OCI-M2 (cell line): ENCODE measurements at regions not wholly inside any gene's neighbourhood (a gene's known extent, or its start where the extent isn't known, plus 50 kb on each side); places are given as distances from the start of the nearest gene placed in this dataset.
"Not testable (repeated sequence)": the region's sequence is repeated elsewhere in the genome, so short reads cannot be mapped to it uniquely, and the experiment has no call there.

Source experiments
- DNase-seq: peaks from one replicate; lab custom pipeline; 2025; ENCODE audit not compliant: unreplicated experiment; lab: John Stamatoyannopoulos, UW

DNA sequence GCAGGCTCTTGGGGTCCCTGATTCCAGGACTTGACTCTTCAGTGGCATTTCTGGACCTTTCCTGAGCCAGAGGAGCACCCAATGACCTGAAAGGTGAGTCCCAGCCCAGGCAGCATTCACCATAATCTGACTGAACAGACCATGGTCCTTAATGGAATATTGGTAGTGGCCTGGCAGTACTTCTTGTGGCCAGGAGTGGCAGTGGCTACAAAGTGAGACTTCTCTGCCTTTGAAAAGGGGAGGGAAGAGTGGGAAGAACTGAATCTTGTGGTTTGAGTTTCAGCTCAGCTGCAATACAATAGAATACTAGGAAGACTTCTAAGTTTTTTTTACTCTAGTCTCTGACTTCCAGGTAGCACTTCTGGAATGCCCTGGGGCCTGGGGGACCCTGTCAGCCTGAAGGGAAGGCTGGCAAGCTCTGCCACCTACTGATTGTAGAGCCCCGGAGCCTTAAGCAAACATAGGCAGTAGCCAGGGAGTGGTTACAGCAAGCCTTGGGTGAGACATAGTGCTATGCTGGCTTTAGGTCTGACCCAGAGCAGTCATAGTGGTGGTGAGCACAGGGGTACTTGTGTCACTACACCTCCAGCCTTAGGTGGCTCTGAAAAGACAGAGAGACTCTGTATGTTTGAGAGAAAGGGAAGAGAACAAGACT lies 674.2 kb upstream of the MANEA start:
- no peak for DNase-seq

GRCh38 chr6:94899191-94899590 lies 678.1 kb upstream of the MANEA start:
- no peak for DNase-seq

GRCh38 chr6:94894300-94894699 lies 683.0 kb upstream of the MANEA start:
- DNase-seq: no peak

GRCh38 chr6:94893327-94893726 lies 684.0 kb upstream of the MANEA start:
- DNase-seq: no peak

- not testable (repeated sequence) for DNase-seq
These were observed 703.5 kb upstream of the MANEA start for GRCh38 chr6:94873819-94874218.

- no peak for DNase-seq
These were observed 715.2 kb upstream of the MANEA start for GRCh38 chr6:94862112-94862511.

DNA sequence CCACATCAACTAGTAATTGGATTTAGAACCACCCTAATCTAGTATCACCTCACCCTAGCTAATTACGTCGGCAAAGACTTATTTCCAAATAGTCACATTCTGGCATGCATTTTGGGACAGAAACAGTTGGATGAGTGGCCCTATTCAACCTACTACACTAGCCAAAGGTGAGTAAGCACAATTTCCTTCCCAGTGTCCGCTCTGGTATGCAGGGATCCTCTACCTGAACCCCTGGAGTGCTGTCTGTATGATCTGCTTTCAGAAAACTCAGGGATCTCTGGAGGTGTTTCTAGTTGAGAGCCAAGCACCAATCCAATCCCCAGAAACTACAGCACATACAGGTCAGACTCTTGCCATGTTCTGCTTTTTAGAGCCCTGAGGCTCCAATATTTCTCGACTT lies 717.4 kb upstream of the MANEA start:
- no peak for DNase-seq

GRCh38 chr6:94856999-94857398 lies 720.3 kb upstream of the MANEA start:
- not testable (repeated sequence) for DNase-seq

DNA sequence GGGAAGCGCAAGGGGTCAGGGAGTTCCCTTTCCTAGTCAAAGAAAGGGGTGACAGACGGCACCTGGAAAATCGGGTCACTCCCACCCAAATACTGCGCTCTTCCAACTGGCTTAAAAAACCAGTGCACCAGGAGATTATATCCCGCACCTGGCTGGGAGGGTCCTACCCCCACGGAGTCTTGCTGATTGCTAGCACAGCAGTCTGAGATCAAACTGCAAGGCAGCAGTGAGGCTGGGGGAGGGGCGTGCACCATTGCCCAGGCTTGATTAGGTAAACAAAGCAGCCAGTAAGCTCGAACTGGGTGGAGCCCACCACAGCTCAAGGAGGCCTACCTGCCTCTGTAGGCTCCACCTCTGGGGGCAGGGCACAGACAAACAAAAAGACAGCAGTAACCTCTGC lies 726.0 kb upstream of the MANEA start:
- DNase-seq: not testable (repeated sequence)

- no peak for DNase-seq
These were observed 731.6 kb upstream of the MANEA start for GRCh38 chr6:94845742-94846141.

DNA sequence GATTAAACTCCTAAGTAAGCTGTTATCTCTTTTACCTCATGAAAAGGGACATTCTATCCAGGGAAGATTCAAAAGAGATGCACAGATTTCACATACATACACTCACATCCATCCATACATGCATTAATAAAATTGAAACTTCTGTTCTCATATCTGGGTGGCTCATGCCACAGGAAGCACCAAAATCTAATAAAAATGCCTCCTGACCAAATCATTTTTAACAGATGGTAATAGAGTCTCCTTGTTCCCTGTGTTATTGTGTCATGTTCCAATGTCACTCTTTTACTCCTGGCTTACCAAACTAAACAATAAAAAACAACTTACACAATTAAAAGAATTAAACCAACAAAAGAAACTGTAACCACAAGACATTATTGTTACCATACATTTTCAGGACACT lies 742.1 kb upstream of the MANEA start:
- DNase-seq: no peak

GRCh38 chr6:94813806-94814205 lies 763.5 kb upstream of the MANEA start:
- DNase-seq: no peak

DNA sequence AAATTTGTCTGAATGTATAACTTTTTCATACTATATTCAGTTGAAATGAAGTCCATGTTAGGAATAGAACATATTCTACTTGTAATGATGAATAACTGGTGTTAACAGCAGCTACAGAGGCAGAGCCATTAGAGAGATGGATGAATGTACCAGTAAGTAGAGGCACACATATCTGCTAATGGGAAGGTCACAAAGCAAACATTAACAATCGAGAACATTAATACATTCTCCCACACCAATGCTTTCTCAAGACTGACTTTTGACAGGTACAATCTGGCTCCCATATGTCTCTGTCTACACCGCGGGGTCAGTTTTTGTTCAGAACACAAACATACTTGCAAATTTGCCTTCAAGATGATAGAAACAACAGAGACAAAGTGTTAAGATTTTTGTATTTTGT lies 776.0 kb upstream of the MANEA start:
- no peak for DNase-seq

- no peak for DNase-seq
These were observed 791.8 kb upstream of the MANEA start for GRCh38 chr6:94785514-94785913.

GRCh38 chr6:94785081-94785480 lies 792.3 kb upstream of the MANEA start:
- peak; percentile 26 for DNase-seq

- DNase-seq: no peak
These were observed 808.1 kb upstream of the MANEA start for GRCh38 chr6:94769197-94769596.

DNA sequence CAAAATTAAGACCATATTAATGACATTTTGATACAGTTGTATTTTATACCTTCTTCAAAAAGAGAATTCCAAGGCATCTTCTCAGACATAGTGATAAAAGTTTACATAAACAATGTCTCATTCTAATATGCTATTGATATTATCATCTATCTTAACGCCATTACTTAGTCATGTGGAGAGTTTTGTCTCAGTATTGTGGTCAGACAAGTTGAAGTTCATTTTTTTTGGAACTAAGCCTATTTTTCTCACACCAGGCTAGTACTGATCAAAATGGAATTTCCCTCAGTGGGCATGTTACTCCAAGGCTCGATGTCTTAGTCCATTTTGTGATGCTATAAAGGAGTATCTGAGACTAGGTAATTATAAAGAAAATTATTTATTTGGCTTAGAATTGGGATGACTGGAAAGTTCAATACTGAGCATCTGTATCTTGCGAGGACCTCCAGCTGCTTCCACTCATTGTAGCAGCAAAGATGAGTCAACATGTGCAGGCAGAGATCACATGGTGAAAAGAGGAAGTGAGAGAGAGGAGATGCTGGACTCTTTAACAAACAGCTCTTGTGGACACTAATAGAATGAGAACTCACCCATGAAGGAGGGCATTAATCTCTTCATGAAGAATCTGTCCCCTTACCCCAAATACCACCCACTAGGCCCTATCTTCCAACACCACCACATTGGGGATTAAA lies 825.5 kb upstream of the MANEA start:
- no peak for DNase-seq

DNA sequence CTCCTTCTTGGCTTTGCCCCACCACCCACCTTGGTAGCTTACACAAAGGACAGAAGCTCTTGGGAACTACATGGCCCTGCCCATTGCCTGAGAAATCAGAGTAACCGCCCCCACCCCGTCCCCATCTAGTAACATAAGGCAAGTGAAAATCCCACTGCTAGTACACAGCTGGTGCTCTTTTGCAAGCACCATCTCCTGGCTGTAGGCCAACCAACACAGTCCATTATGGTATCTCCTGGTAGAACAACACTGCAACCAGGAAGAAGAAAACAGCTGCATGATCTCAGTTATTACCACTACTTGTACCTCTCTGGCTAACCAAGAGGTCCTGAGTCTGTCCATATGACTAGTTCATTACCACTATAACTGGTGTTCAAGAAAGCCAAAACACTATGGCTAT lies 841.1 kb upstream of the MANEA start:
- DNase-seq: no peak

- DNase-seq: no peak
These were observed 842.1 kb upstream of the MANEA start for GRCh38 chr6:94735270-94735669.

DNA sequence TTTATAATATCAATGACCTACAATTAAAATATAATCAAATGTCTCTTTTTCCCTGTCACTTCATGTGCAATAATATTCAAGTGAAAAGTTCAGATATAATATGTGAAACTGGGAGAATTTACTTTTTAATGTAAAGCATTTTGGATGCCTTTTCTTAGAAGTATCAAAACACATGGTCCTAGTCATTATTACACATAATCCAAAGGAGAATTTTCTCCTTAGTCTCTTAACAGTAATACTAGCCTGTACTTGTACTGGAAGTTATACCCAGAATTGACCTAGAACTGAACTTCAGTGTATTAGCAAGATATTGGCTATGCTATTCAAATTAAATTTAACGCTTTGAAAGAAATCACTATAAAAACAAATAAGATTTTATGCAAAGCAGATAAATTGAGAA lies 842.6 kb upstream of the MANEA start:
- no peak for DNase-seq

GRCh38 chr6:94733066-94733465 lies 844.3 kb upstream of the MANEA start:
- no peak for DNase-seq

DNA sequence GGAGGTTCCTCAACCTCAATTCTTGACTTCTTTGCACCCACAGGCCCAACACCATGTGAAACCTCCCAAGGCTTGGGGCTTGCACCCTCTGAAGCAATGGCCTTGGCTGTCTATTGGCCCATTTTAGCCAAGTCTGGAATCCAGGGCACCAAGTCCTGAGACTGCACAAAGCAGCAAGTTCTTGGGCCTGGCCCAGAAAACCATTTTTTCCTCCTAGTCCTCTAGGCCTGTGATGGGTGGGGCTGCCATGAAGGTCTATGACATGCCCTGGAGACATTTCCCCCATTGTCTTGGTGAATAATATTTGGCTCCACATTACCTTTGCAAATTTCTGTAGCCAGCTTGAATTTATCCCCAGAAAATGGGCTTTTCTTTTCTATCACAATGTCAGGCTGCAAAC lies 849.6 kb upstream of the MANEA start:
- no peak for DNase-seq

DNA sequence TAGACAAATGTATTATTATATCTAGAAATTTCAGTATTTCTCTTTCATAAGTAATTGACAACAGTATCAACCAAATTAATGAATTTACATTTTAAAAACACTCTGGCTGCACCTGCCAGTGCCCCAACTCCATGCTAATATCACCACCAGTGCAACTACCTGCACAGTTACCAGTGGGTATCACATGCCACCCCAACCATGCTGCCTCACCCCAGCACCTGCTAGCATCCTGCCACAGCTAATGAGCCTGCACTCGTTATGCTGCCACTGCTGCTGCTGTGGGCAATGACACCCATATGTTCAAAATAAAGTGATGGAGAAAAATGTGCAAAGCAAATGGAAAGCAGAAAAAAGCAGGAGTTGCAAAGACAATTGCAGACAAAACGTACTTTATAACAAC lies 855.9 kb upstream of the MANEA start:
- no peak for DNase-seq
